IPS-NIHi11 (cell line): ENCODE measurements at regions not wholly inside any gene's neighbourhood (a gene's known extent, or its start where the extent isn't known, plus 50 kb on each side); places are given as distances from the start of the nearest gene placed in this dataset.
"Not testable (repeated sequence)": the region's sequence is repeated elsewhere in the genome, so short reads cannot be mapped to it uniquely, and the experiment has no call there.

Experiments used
- DNase-seq: peaks from one replicate; pipeline ENCODE4 v3.0.0; 2012; ENCODE audit warnings: mixed read lengths, low spot score

DNA sequence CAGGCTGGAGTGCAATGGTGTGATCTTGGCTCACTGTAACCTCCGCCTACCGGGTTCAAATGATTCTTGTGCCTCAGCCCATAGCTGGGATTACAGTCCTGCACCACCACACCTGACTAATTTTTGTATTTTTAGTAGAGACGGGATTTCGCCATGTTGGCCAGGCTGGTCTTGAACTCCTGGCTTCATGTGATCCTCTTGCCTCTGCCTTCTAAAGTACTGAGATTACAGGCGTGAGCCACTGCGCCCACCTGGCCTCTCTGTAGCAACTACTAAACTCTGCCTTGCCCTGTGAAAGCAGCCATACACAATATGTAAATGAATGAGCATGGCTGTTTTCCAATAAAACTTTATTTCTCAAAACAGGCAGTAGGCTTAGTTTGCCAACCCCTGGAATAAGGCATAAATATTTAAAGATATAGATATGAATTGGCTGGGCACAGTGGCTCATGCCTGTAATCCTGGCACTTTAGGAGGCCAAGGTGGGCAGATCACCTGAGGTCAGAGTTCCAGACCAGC, 127.9 kb upstream of the ZNF217 start:
- DNase-seq = not testable (repeated sequence)

- DNase-seq = not testable (repeated sequence)
Observed at GRCh38 chr20:53719171-53719803, 125.6 kb upstream of the ZNF217 start.

- no peak for DNase-seq
Observed at GRCh38 chr20:53718142-53719021, 124.7 kb upstream of the ZNF217 start.

DNA sequence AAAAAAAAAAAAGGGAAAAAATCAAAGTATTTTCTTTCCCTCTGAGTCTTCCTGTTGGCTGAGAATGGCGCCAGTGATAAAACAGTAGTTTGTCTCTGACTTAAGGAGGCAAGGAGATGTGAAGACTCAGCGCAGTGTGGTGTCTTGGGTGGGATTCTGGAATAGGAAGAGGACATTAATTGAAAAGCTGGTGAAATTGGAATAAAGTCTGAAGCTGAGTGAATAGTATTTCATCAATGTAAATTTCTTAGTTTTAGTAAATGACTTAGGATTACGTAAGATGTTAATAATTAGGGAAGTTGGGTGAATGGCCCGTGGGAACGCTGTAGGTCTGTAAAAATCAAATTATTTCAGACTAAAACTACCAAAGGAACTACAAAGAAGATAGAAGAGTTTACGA, 122.8 kb upstream of the ZNF217 start:
- no peak for DNase-seq

DNA sequence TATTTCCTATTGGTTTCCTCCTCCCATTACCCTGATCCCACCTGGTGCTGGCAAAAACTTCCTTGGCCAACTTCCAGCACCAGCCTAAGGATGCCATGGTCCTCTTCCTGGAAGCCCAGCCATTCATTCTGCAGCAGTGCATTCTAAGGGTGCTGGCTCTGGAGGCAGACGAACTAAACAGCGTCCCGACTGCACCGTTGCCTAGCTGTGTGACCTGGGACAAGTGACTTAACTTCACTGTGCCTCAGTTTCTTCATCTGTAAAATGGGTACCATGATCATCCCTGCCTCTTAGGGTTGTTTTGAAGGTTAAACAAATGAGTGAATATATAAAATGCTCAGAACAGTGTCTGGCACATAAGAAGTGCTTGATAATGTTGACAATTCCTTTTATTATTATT, 120.9 kb upstream of the ZNF217 start:
- DNase-seq = no peak

GRCh38 chr20:53713328-53714056, 119.9 kb upstream of the ZNF217 start:
- DNase-seq = no peak

DNA sequence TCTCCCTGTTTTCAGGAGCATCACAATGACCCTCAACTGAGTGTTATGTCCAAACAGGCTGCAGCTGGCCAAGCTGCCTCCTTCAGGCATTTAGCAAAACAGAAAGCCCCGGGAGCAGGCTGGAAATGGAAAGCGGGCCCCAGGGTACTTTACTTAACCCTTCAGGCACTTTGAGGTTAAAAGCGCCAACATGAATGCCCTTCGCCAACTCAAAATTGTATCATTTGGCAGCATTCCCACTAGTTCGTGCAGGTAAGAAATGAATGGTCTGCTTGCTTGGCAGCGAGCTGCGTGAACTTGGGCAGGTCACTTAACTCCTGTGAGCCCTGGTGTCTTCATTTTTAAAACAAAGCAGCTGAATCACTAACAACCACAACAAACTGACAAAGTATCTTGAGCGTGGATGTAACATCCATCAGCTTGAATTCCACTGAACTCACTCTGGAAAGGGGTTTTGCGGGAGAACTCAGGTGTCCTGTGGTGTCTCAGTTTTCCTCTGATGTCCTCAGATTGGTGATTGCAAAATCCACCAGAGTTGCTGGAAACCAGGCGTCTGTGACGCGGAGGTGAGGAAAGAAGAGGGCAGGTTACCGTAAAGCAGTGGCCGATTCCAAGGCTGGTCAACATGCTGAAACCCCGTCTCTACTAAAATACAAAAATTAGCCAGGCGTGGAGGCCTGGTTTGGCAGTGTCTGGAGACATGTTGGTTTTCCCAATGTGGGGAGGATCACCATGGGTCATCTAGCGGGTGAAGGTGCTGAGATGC, 118.8 kb upstream of the ZNF217 start:
- no peak for DNase-seq

DNA sequence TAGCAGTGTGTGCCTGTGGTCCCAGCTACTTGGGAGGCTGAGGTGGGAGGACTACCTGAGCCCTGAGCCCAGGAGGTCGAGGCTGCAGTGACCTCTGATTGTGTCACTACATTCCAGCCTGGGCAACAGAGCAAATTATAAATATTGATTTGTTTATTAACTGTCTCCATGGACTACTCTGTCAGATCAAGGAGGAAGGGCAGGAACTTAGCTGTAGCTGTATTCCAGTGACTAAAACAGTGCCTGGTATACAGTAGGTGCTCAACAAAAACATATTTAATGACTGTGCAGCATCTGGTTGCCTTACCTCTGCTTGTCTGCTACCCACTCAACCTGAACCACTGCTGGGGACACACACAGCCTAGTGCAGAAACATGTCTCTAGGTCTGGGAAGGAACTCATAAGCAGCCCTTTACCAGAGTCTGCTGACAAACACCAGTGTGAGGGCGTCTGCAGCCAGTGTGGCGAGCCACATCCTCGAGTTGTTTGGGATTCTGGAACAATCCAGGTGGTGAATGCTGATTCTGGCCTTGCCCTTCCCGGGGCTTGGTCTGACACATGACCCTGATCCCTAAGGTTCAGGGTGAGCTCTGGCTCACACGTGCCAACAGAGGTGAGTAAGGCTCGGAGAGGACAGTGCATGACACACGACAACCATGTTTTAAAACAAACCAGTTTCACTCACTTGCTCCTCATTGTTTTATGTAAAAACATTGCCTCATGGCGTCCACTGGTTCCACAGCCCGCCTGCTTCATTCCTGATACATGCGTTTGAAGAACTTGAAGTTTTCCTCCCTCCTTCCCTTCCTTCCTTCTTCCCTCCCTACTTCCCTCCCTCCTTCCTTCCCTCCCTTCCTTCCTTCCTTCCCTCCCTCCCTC, 117.9 kb upstream of the ZNF217 start:
- no peak for DNase-seq

DNA sequence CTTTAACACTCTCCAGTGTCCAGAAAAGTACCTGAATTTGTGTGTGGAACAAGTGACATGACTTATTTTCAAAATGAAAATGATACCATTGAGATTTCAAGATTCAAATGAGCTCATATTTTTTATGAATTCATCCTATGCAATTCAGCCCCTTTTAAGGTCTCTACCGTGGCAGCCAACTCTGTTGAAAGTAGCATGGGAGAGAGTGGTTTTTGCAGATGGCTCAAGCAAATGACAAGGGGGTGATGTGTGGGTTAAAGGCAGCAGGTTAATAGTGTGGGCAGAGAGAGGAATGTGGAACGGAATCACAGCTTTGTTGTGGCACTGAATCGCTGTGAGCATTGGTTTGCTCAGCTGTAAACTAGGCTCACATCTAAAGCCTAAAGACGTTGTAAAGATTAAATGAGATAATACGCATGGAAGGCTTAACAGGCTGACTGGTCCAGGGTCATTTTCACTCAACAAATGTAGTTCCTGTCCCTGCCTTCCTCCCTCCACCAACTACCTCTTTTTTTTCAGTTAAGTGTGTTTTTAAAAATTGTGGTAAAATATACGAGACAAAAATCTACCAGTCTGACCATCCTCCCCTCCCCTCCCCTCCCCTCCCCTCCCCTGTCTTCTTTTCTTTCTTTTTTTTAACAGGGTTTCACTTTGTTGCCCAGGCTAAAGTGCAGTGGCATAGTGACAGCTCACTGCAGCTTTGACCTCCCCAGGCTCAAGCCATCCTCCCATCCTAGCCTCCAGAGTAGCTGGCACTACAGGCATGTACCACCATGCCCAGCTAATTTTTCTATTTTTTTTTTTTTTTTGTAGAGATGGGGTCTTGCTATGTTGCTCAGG, 114.7 kb upstream of the ZNF217 start:
- no peak for DNase-seq

- no peak for DNase-seq
Observed at GRCh38 chr20:53707371-53708055, 113.9 kb upstream of the ZNF217 start.

DNA sequence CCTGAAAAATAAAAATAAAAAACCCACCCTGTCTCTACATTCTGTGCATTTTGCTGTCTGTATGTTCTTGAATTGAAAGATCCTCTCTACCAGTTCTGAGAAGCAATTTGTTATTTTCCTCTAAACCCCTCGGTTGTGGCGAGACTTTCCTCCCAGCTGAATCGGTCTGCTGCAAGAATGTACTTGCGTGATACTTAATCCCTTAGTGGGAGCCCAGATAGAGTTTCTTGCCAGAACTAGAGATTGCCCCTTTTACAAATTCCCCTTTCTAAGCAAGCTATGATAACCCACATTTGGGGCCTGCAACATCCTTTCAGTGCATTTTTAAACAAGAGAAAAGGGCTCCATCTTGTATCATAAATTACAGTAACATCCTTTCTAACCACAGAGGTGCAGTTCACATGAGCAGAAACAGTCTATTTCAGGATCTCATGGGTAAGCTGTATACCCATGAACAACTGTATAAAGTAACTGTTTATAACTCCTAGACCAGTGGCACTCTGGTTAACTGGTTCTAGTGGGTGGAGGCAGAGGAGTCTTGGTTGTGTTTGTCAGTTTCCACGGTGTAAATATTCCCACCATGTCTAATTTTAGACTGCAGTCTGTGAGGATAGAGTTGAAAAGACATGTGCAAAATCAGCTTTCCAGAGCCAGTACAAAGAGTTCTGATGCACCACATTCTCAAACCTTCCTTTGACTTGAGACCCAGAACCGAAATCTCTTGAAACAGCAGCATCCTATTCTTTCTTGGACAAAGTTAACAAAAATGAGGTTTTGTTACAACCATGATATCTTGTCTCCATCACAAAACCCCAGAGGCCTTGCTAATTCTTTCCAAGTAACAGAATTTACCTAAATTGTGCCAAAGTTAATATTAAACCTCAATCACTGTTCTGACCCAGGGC, 113.1 kb upstream of the ZNF217 start:
- no peak for DNase-seq

- DNase-seq = no peak
Observed at GRCh38 chr20:53706008-53706465, 112.4 kb upstream of the ZNF217 start.

- DNase-seq = no peak
Observed at GRCh38 chr20:53702617-53703016, 109.0 kb upstream of the ZNF217 start.

- DNase-seq = no peak
Observed at GRCh38 chr20:53699906-53700305, 106.3 kb upstream of the ZNF217 start.

- no peak for DNase-seq
Observed at GRCh38 chr20:53699085-53699674, 105.5 kb upstream of the ZNF217 start.

GRCh38 chr20:53698371-53698978, 104.8 kb upstream of the ZNF217 start:
- DNase-seq = no peak

DNA sequence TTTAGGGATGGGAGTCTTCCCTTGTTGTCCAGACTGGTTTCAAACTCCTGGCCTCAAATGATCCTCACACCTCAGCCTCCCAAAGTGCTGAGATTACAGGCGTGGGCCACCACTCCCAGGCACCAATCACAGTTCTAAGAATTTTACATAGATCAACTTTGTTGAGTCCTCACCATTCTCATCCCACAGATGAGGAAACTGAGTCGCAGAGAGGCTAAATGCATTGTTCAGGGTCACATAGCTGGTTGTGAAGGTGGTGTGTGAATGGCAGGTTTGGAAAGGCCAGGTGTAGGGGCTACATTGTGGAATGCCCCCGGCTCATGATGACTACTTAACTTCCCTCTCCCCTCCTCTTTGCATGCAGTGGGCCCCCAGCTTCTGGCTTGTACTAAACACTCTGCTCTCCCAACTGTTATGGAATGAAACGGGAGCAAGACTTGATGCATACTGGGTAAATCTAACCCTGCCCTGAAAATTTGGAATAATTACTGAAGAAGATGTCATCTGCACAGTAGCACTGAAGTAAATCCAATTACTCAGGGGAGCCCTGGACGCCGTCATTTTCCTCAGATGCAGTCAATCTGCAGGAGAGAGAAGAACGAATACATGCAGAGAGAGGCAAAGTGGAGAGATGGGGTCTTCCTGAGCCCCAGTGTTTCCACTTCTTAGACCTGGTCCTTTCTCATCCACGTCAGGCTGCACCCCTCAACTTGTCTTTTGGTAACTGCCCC, 102.3 kb upstream of the ZNF217 start:
- DNase-seq = no peak
